ENCODE measurements at regions not wholly inside any gene's neighbourhood (a gene's known extent, or its start where the extent isn't known, plus 50 kb on each side); places are given as distances from the start of the nearest gene placed in this dataset.

DNA sequence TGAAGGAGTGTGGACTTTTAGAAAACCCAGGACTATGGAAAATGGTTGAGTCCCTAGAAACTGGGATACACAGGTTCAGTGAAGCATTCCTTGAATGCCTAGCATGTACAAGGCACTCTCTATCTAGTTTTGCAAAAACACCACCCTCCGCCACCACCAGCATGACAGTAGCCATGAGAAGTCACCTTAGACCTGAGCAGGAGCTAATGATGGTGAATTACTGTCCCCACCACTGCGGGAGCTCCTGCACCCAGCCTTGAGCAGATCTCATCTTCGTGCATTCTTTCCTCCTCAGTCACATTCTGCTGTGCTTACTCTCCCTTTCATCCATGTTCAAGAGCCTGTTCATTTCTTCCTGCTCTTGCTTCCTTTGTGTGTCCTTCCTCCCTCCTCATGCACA lies 86.2 kb upstream of the ZNF516 start:
- Histone ChIP-seq H2AFZ (ENCODE audit: low read length) (no peak overlapping the region), H3K4me2 (ENCODE audit: insufficient read depth, insufficient read length, low read length) (no peak overlapping the region), H3K23me2 (ENCODE audit: insufficient read length, low read depth, low read length, poor library complexity, severe bottlenecking) (no peaks in the 10 kb centered on the region), H4K20me1 (ENCODE audit: control insufficient read depth, insufficient read depth, insufficient read length) (no peaks in the 10 kb centered on the region), H3K9ac (ENCODE audit: extremely low read depth, insufficient read length, low read length) (no peak overlapping the region), H3K4ac (ENCODE audit: low read depth, low read length) (no peak overlapping the region), H3K4me1 (ENCODE audit: insufficient read depth, low read length) (no peaks in the 10 kb centered on the region; the same call in 1 of the 2 replicates), H2BK12ac (ENCODE audit: insufficient read length, low read depth, low read length) (no peak overlapping the region), H3K27me3 (ENCODE audit: insufficient read depth, low read length) (no peaks in the 10 kb centered on the region; the same call in 1 of the 2 replicates), H2BK120ac (ENCODE audit: low read depth, low read length, poor library complexity, severe bottlenecking) (no peak overlapping the region), H4K91ac (ENCODE audit: insufficient read length, low read depth, low read length) (no peak overlapping the region), H3K9me3 (ENCODE audit: control insufficient read depth, low read depth, low read length) (no peaks in the 10 kb centered on the region), H3K14ac (ENCODE audit: insufficient read depth, low read length) (no peak overlapping the region), H4K8ac (replicated peaks; ENCODE audit: insufficient read length, low read depth, low read length) (no peak overlapping the region), H3K79me2 (ENCODE audit: insufficient read depth, low read length) (no peaks in the 10 kb centered on the region), H3K27ac (ENCODE audit: insufficient read length, low read depth, low read length) (no peak overlapping the region), H3T11ph (ENCODE audit: low read length) (no peak overlapping the region), H2AK5ac (ENCODE audit: insufficient read length, low read length) (no peak overlapping the region), H3K56ac (ENCODE audit: insufficient read length, low read depth, low read length) (no peak overlapping the region), H2BK20ac (ENCODE audit: low read depth, low read length, poor library complexity, severe bottlenecking) (no peak overlapping the region), H3K79me1 (ENCODE audit: insufficient read depth, low read depth, low read length, poor library complexity, severe bottlenecking) (no peaks in the 10 kb centered on the region), H2BK5ac (ENCODE audit: insufficient read length, low read length) (no peak overlapping the region), H4K5ac (ENCODE audit: insufficient read length, low read depth, low read length) (no peak overlapping the region), H2BK15ac (ENCODE audit: low read depth, low read length) (no peak overlapping the region), H3K23ac (ENCODE audit: insufficient read length, low read depth, low read length) (no peak overlapping the region), H3K18ac (ENCODE audit: insufficient read length, low read depth, low read length) (no peak overlapping the region)
- no peaks in the 10 kb centered on the region for H3K36me3 Mint-ChIP-seq (ENCODE audit: insufficient read depth in 1 of 3, low read depth in 3 of 3)
- no peaks in the 10 kb centered on the region for H3K9me3 Mint-ChIP-seq
- H3K27ac Mint-ChIP-seq: no peak overlapping the region
- no peak overlapping the region for H3K4me3 Mint-ChIP-seq
- WGBS (ENCODE audit: extremely low coverage, insufficient read length, low lambda C conversion rate): no CpG with 5 or more reads among the region's 3 CpGs
- peaks cover 14% of the 10 kb centered on the region for H3K27me3 Mint-ChIP-seq (ENCODE audit: low read depth)
- TF ChIP-seq, protein P1, sequence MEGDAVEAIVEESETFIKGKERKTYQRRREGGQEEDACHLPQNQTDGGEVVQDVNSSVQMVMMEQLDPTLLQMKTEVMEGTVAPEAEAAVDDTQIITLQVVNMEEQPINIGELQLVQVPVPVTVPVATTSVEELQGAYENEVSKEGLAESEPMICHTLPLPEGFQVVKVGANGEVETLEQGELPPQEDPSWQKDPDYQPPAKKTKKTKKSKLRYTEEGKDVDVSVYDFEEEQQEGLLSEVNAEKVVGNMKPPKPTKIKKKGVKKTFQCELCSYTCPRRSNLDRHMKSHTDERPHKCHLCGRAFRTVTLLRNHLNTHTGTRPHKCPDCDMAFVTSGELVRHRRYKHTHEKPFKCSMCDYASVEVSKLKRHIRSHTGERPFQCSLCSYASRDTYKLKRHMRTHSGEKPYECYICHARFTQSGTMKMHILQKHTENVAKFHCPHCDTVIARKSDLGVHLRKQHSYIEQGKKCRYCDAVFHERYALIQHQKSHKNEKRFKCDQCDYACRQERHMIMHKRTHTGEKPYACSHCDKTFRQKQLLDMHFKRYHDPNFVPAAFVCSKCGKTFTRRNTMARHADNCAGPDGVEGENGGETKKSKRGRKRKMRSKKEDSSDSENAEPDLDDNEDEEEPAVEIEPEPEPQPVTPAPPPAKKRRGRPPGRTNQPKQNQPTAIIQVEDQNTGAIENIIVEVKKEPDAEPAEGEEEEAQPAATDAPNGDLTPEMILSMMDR (conservative IDR thresholded peaks at IDR 0.05): no peak
- DNase-seq: no peak
- peaks cover 0 to 4% of the 10 kb centered on the region in 2 experiments; a peak in 2 of 4 replicates for H3K4me1 Mint-ChIP-seq
